ENCODE measurements at regions not wholly inside any gene's neighbourhood (a gene's known extent, or its start where the extent isn't known, plus 50 kb on each side); places are given as distances from the start of the nearest gene placed in this dataset.

- no peak for DNase-seq
- Histone ChIP-seq H3K4me1 (no peaks in the 10 kb centered on the region), H3K36me3 (no peaks in the 10 kb centered on the region), H3K27me3 (peaks cover 0 to 3% (median 0%) of the 10 kb centered on the region in 9 donors), H3K27ac (no peak overlapping the region), H3K9me3 (no peaks in the 10 kb centered on the region), H3K4me3 (no peak overlapping the region)
- WGBS, 4 donors = 73 to 83% (median 80%) methylated on average over 8 of the region's 8 CpGs
- no peak for ATAC-seq
- intact Hi-C loops (cut with DNase I) = no loop called here
- no peak for TF ChIP-seq POLR2A (IDR thresholded peaks at IDR 0.05)
- TF ChIP-seq, protein P1, sequence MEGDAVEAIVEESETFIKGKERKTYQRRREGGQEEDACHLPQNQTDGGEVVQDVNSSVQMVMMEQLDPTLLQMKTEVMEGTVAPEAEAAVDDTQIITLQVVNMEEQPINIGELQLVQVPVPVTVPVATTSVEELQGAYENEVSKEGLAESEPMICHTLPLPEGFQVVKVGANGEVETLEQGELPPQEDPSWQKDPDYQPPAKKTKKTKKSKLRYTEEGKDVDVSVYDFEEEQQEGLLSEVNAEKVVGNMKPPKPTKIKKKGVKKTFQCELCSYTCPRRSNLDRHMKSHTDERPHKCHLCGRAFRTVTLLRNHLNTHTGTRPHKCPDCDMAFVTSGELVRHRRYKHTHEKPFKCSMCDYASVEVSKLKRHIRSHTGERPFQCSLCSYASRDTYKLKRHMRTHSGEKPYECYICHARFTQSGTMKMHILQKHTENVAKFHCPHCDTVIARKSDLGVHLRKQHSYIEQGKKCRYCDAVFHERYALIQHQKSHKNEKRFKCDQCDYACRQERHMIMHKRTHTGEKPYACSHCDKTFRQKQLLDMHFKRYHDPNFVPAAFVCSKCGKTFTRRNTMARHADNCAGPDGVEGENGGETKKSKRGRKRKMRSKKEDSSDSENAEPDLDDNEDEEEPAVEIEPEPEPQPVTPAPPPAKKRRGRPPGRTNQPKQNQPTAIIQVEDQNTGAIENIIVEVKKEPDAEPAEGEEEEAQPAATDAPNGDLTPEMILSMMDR (IDR thresholded peaks at IDR 0.05) = no peak
Observed at GRCh38 chr1:87204921-87205320, 123.8 kb upstream of the LMO4 start.

DNA sequence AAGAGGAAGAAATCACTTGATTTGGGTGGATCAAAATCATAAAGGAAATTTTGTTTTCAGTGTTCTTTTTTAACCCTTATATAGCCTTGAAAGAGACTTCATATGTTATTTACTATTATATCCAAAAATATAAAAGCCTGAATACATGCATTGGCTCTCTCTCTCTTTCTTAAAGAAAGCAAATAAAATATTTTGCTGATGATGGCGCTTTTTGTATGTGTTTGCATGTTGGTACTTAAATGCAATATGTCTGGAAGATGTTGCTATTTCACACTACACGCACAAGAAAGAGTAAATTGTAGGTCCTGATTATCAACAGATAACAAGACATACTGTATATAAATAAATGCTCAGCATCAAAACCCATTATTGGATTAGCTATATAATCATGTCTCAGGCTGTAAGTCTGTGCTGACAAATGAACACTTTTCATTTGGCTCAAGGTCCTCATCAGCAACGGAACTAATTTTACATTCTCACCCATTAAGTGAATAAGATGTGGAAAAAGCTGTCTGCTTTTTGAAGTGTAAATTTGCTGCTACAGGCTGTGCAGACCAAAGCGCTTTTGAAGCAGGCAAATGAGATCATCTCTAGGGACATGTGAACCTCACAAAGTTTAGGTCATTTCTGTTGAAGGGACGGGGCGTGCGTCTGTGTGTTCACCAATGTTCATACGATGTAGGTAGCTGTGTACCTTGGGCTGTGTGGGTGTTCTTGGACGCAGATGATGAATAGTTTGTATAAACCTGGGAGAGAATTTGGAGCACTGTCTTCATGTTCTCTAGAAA, 122.4 kb upstream of the LMO4 start:
- DNase-seq = no peak
- intact Hi-C loops (cut with DNase I) = no loop called here
- Histone ChIP-seq H3K27me3 (peaks cover 0 to 3% (median 0%) of the 10 kb centered on the region in 9 donors), H3K4me3 (no peak overlapping the region), H3K4me1 (no peaks in the 10 kb centered on the region), H3K9me3 (no peaks in the 10 kb centered on the region), H3K27ac (no peak overlapping the region), H3K36me3 (no peaks in the 10 kb centered on the region)
- TF ChIP-seq, protein P1 (IDR thresholded peaks at IDR 0.05) = no peak
- no peak for TF ChIP-seq POLR2A (IDR thresholded peaks at IDR 0.05)
- ATAC-seq = no peak
- 87 to 93% (median 90%) methylated on average over 9 of the region's 9 CpGs for WGBS, 4 donors

- Histone ChIP-seq H3K27ac (no peak overlapping the region), H3K36me3 (no peaks in the 10 kb centered on the region), H3K27me3 (no peaks in the 10 kb centered on the region), H3K9me3 (no peaks in the 10 kb centered on the region), H3K4me1 (no peaks in the 10 kb centered on the region), H3K4me3 (no peak overlapping the region)
- ATAC-seq (no peak), DNase-seq (no peak)
- TF ChIP-seq POLR2A (IDR thresholded peaks at IDR 0.05) = no peak
- TF ChIP-seq, protein P1 (IDR thresholded peaks at IDR 0.05) = no peak
- intact Hi-C loops (cut with DNase I) = no loop called here
- 85 to 91% (median 90%) methylated on average over 2 of the region's 2 CpGs for WGBS, 4 donors
Observed at GRCh38 chr1:87208080-87208479, 120.6 kb upstream of the LMO4 start.

GRCh38 chr1:87208931-87209330, 119.7 kb upstream of the LMO4 start:
- ATAC-seq (no peak), DNase-seq (no peak)
- H3K27ac ChIP-seq = no peak overlapping the region
- no peaks in the 10 kb centered on the region for H3K4me1 ChIP-seq
- 78 to 85% (median 84%) methylated on average over 4 of the region's 4 CpGs for WGBS, 4 donors
- TF ChIP-seq POLR2A (IDR thresholded peaks at IDR 0.05) = no peak
- TF ChIP-seq, protein P1 (IDR thresholded peaks at IDR 0.05) = no peak
- intact Hi-C loops (cut with DNase I) = no loop called here
- H3K27me3 ChIP-seq = no peaks in the 10 kb centered on the region
- no peaks in the 10 kb centered on the region for H3K36me3 ChIP-seq
- H3K4me3 ChIP-seq = no peak overlapping the region
- H3K9me3 ChIP-seq = no peaks in the 10 kb centered on the region
